HG02798 (cell line): ENCODE measurements at regions not wholly inside any gene's neighbourhood (a gene's known extent, or its start where the extent isn't known, plus 50 kb on each side); places are given as distances from the start of the nearest gene placed in this dataset.
A peak's percentile ranks its signal among the peaks of the same experiment; 100 is the strongest.

Experiments
- ATAC-seq: cut with Tn5 transposase; IDR thresholded peaks from one replicate; pipeline ENCODE4 v1.9.1; 2021; ENCODE audit warnings: mild to moderate bottlenecking; ENCODE audit not compliant: unreplicated experiment, poor library complexity

DNA sequence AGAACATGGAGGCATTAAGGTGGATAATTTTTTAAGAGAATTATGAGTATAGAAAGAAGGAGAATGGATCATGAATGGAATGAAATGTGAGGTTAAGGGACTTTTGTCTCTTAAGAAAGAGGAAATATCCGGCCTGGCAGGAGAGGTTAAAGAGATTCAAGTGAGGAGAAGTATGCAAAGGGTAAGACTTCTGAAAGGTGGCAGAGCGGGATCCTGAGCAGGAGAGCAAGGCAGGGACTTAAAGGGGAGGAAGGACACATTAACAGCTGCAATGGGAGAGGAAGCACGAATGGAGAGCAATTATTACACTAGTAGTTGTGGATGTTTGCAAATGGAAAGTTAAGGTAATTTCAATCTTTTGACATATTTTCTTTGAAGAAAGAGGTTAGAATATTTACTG lies 171.0 kb downstream of the KITLG start:
- no peak for ATAC-seq

DNA sequence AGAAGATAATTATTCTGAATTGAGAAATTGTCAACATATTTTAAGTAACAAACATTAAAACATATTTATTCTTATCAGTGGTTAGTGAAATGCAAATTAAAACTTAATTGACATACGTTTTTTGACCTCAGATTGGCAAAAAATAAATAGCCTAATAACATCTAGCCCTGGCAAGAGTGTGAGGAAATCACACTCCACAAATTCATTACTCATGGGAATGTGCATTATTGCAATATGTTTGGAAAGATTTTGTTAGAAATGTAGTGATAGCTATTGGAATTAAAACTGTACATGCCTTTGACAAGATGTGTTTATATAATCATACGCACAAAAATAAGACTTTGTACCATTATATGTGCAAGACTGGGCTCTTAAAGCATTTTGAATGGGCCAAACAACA lies 168.6 kb downstream of the KITLG start:
- ATAC-seq, result no peak

DNA sequence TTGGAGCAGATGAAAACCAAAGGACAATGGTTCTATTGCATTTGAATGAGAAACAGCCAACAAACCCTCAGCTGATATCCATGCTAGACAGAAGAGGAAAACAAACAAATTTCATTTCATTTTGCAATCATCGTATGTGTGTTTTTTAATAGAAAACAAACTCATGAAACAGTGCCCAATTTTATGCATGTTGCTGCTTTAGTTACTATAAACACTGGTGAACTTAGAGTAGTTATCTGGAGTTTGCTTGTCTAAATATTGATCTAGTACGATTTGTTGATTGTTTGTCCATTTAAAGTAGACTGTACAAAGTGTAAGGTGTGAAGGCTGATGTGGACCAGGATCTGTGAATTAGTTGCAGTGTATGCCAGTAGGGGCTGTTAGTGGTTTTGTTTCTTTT lies 166.6 kb downstream of the KITLG start:
- ATAC-seq, result no peak

DNA sequence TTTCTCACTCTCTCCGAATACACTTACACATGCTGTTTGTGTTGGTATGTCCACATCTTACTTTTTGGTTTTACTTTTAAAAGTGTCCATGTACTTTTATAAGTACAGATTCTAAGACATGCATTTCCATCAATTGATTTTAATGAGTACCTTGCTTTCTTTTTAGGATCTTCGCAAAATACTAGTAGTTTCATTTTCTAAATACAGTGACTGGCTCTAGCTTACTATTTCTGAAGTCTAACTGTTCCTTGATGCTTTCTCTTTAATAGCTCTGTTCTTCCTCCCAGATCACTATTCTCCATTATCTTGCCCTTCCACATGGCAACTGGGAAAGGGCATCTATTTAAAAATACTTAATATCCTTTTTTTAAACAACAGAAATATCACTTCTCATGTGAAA lies 164.1 kb downstream of the KITLG start:
- no peak for ATAC-seq

DNA sequence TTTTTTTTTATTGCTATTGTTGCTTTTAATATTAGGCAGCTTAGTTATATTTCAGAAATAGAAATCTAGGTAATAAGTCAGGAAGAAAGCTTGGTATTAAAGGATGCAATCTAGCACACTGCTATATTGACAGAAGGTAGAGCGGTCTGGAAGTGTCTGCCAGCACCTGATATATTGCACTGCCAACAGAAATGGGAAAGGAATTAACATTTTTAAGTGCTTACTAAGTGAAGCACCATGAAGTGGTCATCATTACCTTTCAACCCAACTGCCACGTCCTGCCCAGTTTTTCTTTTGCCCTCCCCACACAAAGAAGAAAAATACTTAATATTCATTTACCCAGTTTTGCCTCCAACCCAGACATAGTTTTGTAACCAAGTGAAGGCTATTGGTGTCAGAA lies 163.5 kb downstream of the KITLG start:
- ATAC-seq, result no peak

DNA sequence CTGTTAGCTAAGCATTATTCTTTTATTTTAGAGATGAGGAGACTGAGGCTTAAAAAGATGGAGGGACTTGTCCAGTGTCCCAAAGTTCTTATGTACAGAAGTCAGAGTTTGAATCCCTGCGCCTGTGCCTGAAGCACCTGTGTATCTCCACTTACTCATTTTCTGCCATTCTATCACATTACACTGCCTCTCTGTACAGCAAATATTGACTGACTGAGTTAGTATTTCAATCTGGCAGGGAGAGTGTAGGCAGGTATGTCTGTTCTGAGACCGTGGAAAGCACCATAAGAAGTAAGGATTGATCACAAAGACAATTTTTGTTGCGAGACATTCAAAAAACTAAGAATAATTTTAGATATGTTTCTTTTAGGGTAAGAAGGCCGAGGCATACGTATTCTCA lies 162.7 kb downstream of the KITLG start:
- ATAC-seq, result no peak

DNA sequence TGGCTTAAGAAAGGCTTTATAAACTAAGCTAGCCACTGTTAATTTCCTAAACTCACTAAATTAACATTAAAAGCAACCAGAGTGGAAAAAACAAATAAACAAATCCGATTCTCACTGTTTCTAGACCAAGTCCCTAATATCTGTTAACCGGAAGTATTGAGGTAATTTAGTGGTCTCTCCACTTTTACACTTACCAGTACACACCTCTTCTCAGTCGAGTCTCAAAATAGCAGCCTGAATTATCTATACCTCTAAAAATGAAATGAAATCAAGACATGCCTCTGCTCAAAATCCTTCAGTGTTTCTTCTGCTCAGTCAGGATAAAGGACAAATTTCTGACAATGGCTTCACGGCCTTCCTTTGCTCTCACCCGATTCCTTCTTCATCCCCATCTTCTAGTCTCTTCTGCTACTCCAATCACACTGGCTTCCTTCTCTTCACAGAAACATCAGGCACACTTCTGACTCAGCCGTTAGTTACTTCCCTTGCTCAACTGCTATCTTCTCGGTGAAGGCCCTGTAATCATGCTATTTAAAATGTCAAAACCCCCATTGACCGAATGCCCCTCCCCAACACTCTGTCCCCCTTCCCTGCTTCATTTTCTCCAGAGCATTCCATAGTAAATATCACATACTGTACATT lies 161.3 kb downstream of the KITLG start:
- no peak for ATAC-seq

DNA sequence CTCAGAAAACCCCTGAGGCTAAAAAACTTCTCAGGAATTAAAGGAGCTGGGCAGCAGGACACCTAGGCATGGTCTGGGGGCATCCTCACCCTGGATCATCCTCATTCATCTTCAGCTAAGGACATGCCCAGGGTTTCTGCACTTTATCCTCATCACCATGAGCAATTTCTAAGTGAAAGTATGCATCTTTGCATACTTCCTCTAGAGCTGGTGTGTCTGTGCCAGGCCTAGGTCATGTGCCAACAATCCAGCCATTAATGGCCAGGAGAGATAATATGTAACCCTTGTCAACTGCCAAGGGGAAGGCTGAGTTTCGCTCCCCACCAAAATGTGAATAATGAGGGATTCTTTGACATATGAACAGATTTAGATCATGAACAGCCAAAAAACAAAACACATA lies 160.5 kb downstream of the KITLG start:
- no peak for ATAC-seq

DNA sequence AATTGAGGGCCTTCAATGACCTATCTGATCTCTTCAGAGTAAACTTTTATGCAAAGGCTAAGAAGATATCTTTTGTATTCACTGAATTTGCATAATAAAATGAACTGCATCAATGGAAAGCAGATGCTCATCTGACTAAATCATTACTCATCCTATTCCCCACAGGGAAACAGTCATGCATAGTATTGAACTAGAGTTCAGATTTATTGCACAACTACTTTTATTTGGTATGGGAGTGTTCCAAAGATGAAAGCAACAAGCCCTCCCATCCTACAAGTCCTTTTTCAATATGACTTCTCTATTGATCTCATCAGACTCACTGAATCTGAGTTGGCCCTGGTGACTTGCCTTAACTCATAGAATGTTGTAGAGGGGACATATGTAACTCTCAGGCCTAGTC lies 159.8 kb downstream of the KITLG start:
- no peak for ATAC-seq

DNA sequence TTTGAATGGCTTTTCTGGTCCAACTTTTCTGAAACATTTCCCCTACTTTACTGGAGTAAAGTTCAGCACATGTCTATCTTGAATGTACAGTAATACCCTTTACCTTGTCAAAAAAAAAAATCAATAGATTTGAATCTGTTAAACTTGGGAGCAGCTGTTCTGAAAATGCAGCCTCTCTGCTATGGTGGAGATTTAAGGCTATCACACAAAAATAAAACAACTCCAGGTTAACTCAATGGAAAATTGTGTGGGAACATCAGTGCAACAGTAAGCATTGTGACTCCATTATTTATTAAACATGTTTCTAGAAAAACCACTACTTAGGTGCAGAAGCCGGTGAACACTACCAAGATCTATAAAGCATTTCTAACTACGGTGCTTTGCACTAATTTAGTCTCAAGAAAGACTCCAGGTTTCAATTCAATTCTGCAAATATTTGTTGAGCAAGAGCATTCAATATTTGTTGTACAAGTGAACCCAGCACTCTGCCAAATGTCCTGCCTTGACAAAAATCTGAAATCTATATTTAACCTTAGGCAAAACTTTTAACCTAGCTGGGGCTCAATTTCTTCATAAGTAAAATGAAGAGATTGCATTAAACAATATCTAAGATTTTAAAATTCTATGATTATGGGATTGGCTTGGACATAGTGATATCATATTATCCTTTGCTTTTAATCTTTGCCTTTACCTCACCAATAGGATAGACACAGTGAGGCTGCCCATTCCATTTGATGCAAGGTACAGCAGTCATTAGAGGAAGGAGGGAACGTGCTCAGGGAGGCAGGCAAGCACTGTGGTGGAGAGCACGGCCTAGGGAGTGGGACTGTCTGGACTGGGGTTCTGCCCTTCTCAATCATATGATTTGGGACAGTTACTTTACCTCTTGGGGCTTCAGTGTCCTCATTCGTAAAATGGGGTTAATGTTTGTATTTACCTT lies 155.2 kb downstream of the KITLG start:
- ATAC-seq, result no peak

DNA sequence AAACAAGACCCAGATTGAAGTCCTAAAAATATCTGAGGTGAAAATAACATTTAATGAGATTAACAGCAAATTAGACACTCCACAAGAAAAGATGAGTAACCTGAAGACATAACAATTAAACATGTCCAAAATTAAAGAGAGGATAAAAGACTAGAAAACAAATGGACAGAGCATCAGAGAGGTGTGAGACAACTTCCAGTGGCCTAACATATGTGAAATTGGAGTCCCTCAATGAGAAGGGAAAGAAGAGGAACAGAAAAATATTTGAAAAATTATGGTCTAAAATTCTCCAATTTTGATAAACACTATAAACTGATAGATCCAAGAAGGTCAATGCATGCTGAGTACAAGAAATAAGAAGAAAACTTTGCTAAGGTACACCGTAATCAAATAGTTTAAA lies 151.9 kb downstream of the KITLG start:
- ATAC-seq, result no peak

DNA sequence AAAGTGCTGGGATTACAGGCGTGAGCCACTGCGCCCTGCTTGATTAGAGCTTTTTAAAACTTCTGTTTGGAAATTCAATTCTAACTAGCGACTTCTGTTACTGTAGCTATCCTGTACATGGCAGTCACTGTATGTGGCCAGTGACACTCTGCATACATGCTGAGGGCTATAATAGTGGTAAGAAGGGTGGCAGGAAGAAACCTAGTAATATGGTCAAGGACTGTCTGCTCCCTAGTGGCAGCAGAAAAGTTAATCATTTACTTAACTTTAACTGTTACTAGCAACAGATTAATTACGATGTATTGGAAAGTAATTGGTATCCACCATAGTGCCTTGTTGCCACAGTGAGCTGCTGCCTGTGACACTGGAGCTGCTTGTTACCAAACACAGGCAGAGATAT lies 149.0 kb downstream of the KITLG start:
- no peak for ATAC-seq

DNA sequence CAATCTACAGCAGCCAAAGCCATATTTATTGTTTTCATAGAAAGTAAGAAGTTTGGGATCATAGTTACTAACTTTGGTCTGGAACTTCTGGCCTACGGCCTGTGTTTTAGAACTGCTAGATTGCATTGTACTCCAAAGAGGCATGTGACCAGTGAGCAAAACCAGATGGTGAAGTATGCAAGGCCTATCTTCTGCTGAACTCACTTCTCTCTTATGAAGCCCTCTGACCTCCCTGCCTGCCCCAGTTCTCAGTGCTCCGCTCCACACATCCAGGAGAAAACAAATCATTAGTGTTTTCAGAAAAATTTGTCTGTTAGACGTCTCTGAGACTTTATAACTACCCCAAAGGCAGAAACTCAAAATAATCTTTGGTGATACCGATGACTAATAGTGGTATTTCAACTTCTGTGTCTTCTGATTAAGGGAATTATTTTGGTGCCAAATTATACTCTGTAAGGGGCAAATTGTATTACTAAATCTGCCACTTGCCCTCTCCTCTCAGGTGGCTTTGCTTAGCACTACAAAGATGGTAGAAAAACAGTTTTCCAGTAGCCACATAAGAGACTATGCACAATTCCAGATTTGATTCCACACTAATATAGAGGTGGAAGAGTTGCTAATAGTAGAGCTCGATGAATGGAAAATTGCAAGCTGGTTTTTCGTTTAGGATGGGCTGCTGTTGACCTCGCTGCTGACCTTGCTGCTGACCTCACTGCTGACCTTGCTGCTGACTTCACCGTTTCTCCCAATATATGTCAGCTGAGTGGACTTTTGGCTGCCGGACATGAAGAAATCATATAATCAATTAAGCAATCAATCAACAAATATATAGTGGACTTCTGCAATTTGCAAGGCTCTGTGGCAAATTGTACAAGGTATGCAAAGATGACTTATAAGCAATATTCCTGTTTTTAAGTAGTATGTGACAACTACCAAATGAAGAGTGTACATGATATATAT lies 147.5 kb downstream of the KITLG start:
- no peak for ATAC-seq

DNA sequence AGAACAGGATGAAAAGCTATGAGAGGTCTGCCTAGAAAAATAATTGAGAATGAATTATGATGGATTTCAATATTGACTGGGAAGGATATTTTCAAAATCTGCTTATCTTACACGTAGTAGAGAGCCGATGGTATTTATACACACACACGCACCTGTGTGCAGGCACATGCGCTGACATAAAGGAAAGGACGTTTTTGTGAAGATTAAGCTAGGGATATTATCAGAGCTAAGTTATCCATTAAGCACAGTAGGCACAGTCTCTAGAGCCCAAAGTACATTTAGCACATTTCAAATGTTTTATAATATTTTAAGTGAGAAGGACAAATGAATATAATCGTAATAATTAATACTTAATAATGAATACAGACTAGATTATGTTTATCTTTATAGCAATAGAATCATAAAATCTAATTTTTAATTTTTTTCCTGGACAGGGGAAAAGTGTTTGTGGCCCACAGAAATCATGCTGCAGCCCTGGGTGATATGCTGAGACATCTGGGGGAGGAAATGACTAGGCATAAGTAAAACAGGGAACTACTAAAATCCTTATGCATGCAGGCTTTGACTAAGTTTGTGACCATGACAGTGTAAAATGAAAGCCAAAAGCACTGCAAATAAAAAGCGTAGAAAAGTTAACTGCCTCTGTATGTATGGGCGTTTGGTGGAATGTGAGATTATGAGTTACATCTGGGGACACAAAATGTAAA lies 146.1 kb downstream of the KITLG start:
- peak; percentile 75 for ATAC-seq

DNA sequence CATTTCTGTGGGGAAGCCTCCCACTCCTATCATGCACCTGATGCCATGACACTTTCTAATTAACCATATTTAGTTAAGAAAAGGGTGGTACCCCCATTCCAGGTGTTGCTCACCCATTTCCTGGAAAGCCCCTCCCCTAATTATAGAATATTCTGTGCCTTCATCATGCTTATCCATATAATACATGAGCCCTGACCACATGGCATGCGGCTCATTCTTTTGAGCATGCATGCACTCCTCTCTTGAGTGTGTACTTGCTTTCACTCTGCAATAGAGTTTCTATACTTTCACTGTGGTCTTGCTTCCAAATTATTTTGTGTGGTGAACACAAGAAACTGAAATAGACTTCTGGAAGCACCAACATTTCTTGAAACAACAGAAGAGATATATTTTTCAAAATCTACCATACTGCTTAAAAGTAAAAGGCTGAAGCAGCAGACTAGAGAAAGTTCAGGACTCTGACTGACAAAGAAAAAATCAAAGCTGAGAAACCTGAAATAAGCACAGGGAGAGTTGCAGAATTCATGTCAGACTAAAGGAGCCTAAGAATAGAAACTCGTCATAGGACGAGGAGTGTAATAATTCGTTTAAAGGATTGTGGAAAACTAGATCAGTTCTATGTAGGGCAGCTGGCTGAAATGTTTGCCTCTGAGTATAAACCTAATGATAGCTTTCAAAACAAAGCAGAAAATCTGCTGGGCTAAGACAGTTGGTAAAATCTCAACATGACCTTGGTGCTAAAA lies 144.8 kb downstream of the KITLG start:
- ATAC-seq, result no peak

DNA sequence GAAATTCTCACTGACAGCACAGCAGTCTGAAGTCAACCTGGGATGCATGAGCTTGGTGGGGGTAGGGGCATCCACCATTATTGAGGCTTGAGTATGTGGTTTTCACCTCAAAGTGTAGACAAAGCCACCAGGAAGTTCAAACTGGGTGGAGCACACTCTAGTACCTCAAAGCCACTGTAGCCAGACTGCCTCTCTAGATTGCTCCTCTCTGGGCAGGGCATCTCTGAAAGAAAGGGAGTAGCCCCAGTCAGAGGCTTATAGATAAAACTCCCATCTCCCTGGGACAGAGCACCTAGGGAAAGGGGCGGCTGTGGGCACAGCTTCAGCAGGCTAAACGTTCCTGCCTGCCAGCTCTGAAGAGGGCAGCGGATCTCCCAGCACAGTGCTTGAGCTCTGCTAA lies 143.0 kb downstream of the KITLG start:
- ATAC-seq, result no peak
